HEK293 (cell line): ENCODE measurements at regions not wholly inside any gene's neighbourhood (a gene's known extent, or its start where the extent isn't known, plus 50 kb on each side); places are given as distances from the start of the nearest gene placed in this dataset.

Source experiments
- CTCF ChIA-PET: fragments of 350-600 bp; formaldehyde crosslinking; extraction: SDS; loops from one replicate; lab custom pipeline; 2021; ENCODE audit warnings: antibody characterized with exemption; lab: Yijun Ruan, JAX
- POLR2A ChIA-PET: fragments of 300-600 bp; formaldehyde crosslinking; extraction: SDS; loops from one replicate; lab custom pipeline; 2020; ENCODE audit warnings: antibody characterized with exemption, inconsistent platforms; lab: Yijun Ruan, JAX
- H3K27ac ChIP-seq: fragments of 200-500 bp; sonication (Bioruptor generic); 2 replicates; pipeline ENCODE4 v1.5.1; 2014; ENCODE audit warnings: low read depth, low read length, control low read depth, inconsistent platforms; ENCODE audit errors: extremely low read depth
- H3K36me3 ChIP-seq, 2 experiments: fragments of 200-500 bp in 1 of 2; sonication (Bioruptor generic) in 1 of 2; 1 replicate in 1 of 2; 2 replicates in 1 of 2; pipeline ENCODE4 v1.5.1; 2014 to 2017; ENCODE audit warnings: inconsistent platforms in 2 of 2, low read length in 2 of 2; ENCODE audit not compliant: control insufficient read depth in 2 of 2, insufficient read depth in 1 of 2
- H3K4me1 ChIP-seq: fragments of 200-500 bp; sonication (Bioruptor generic); 2 replicates; pipeline ENCODE4 v1.5.1; 2014; ENCODE audit warnings: mild to moderate bottlenecking, low read length, inconsistent platforms; ENCODE audit not compliant: control insufficient read depth, insufficient read depth
- H3K4me3 ChIP-seq: 2 replicates; pipeline ENCODE4 v1.5.1; 2011; ENCODE audit warnings: low read depth, mild to moderate bottlenecking, control low read depth, low read length, moderate library complexity
- H3K9me3 ChIP-seq: fragments of 200-500 bp; sonication (Bioruptor generic); 2 replicates; pipeline ENCODE4 v1.5.1; 2014; ENCODE audit warnings: low read depth, low read length, inconsistent platforms; ENCODE audit not compliant: control insufficient read depth, insufficient read depth
- AEBP2 ChIP-seq: fragments of 450-650 bp; formaldehyde crosslinking; IDR thresholded peaks from 2 replicates; pipeline ENCODE4 v1.5.1; 2016; ENCODE audit warnings: missing biosample characterization, missing genetic modification characterization, borderline replicate concordance
- BCL11A ChIP-seq: fragments of 450-650 bp; formaldehyde crosslinking; IDR thresholded peaks from 2 replicates; pipeline ENCODE4 v1.5.1; 2016; ENCODE audit warnings: low read depth, missing biosample characterization, missing genetic modification characterization
- ELK4 ChIP-seq: IDR thresholded peaks from 2 replicates; pipeline ENCODE4 v1.6.1; 2011; ENCODE audit warnings: mild to moderate bottlenecking, low read depth, low read length, borderline replicate concordance
- MEIS1 ChIP-seq: sonication (generic); formaldehyde crosslinking; IDR thresholded peaks from 2 replicates; pipeline ENCODE4 v1.8.1; 2022; ENCODE audit warnings: missing genetic modification reagents, mild to moderate bottlenecking, borderline replicate concordance
- PRDM4 ChIP-seq: fragments of 450-650 bp; formaldehyde crosslinking; IDR thresholded peaks from 2 replicates; pipeline ENCODE4 v1.5.1; 2017; ENCODE audit warnings: missing biosample characterization, missing genetic modification characterization
- PRDM6 ChIP-seq: fragments of 450-650 bp; formaldehyde crosslinking; IDR thresholded peaks from 2 replicates; pipeline ENCODE4 v1.5.1; 2017; ENCODE audit warnings: missing biosample characterization, missing genetic modification characterization
- SCRT1 ChIP-seq: fragments of 450-650 bp; formaldehyde crosslinking; IDR thresholded peaks from 2 replicates; pipeline ENCODE4 v1.5.1; 2016; ENCODE audit warnings: missing biosample characterization, missing genetic modification characterization, borderline replicate concordance
- TRIM28 ChIP-seq: IDR thresholded peaks from 2 replicates; pipeline ENCODE4 v1.6.1; 2011; ENCODE audit warnings: low read length, control low read depth, borderline replicate concordance
- ZBTB6 ChIP-seq: fragments of 450-650 bp; formaldehyde crosslinking; IDR thresholded peaks from 2 replicates; pipeline ENCODE4 v1.5.1; 2017; ENCODE audit warnings: missing biosample characterization, missing genetic modification characterization
- ZEB2 ChIP-seq: fragments of 450-650 bp; formaldehyde crosslinking; IDR thresholded peaks from 2 replicates; pipeline ENCODE4 v1.5.1; 2016; ENCODE audit warnings: missing biosample characterization, missing genetic modification characterization
- ZNF18 ChIP-seq: fragments of 450-650 bp; formaldehyde crosslinking; IDR thresholded peaks from 2 replicates; pipeline ENCODE4 v1.5.1; 2016; ENCODE audit warnings: missing biosample characterization, missing genetic modification characterization
- ZNF202 ChIP-seq: fragments of 450-650 bp; formaldehyde crosslinking; IDR thresholded peaks from 2 replicates; pipeline ENCODE4 v1.5.1; 2016; ENCODE audit warnings: missing biosample characterization, missing genetic modification characterization, borderline replicate concordance
- ZNF24 ChIP-seq: fragments of 450-650 bp; formaldehyde crosslinking; IDR thresholded peaks from 2 replicates; pipeline ENCODE4 v1.5.1; 2016; ENCODE audit warnings: missing biosample characterization, missing genetic modification characterization
- ZNF324 ChIP-seq: fragments of 450-650 bp; formaldehyde crosslinking; IDR thresholded peaks from 2 replicates; pipeline ENCODE4 v1.5.1; 2016; ENCODE audit warnings: missing biosample characterization, missing genetic modification characterization
- ZNF449 ChIP-seq: fragments of 450-650 bp; formaldehyde crosslinking; IDR thresholded peaks from 2 replicates; pipeline ENCODE4 v1.5.1; 2017; ENCODE audit warnings: missing biosample characterization, mild to moderate bottlenecking, missing genetic modification characterization, moderate library complexity
- ZNF488 ChIP-seq: fragments of 450-650 bp; formaldehyde crosslinking; IDR thresholded peaks from 2 replicates; pipeline ENCODE4 v1.5.1; 2016; ENCODE audit warnings: missing biosample characterization, missing genetic modification characterization
- ZNF514 ChIP-seq: fragments of 450-650 bp; formaldehyde crosslinking; IDR thresholded peaks from 2 replicates; pipeline ENCODE4 v1.5.1; 2016; ENCODE audit warnings: missing biosample characterization, missing genetic modification characterization
- ZNF629 ChIP-seq: fragments of 450-650 bp; formaldehyde crosslinking; IDR thresholded peaks from 2 replicates; pipeline ENCODE4 v1.5.1; 2017; ENCODE audit warnings: missing biosample characterization, missing genetic modification characterization
- ZNF776 ChIP-seq: fragments of 450-650 bp; formaldehyde crosslinking; IDR thresholded peaks from 2 replicates; pipeline ENCODE4 v1.5.0; 2017; ENCODE audit warnings: missing biosample characterization, missing genetic modification characterization, borderline replicate concordance

- H3K27ac ChIP-seq: no peak overlapping the region
- ChIA-PET CTCF (interaction anchor here (0.5 to 0.9 kb wide), 5 partner anchors 8 to 632 kb away, joined by 3 to 4 read pairs (median 3); no protein-coding TSS in a partner anchor), POLR2A (no interaction called here)
Observed at GRCh38 chr20:24151621-24152294, 163.2 kb upstream of the GGTLC1 start.

GRCh38 chr20:24150406-24150805 is 161.8 kb upstream of the GGTLC1 start:
- H3K27ac ChIP-seq: no peak overlapping the region
- no peak overlapping the region for H3K4me3 ChIP-seq
- ChIA-PET CTCF (interaction anchor here (0.6 to 2.7 kb wide), 5 partner anchors 11 to 658 kb away, joined by 3 to 15 read pairs (median 4); no protein-coding TSS in a partner anchor), POLR2A (no interaction called here)
- H3K9me3 ChIP-seq: no peaks in the 10 kb centered on the region
- TF ChIP-seq ZEB2 (tag by site-specific recombination) (no peak), ZNF488 (tag by site-specific recombination) (no peak), ZNF202 (tag by site-specific recombination) (no peak), ZNF449 (no peak), ZNF324 (tag by site-specific recombination) (no peak), AEBP2 (tag by site-specific recombination) (no peak), PRDM4 (tag by site-specific recombination) (no peak), TRIM28 (no peak), PRDM6 (tag by site-specific recombination) (no peak), ZBTB6 (tag by site-specific recombination) (no peak), ELK4 (no peak), ZNF776 (no peak), ZNF514 (no peak), ZNF24 (tag by site-specific recombination) (no peak), ZNF18 (no peak)
- H3K36me3 ChIP-seq: no peaks in the 10 kb centered on the region
- H3K4me1 ChIP-seq: no peaks in the 10 kb centered on the region

More at GRCh38 chr20:24151621-24152294, 163.2 kb upstream of the GGTLC1 start:
- H3K36me3 ChIP-seq: no peaks in the 10 kb centered on the region
- TF ChIP-seq MEIS1 (CRISPR knock-in tag) (no peak), SCRT1 (tag by site-specific recombination) (no peak), ZNF629 (tag by site-specific recombination) (no peak), BCL11A (tag by site-specific recombination) (no peak)
- no peaks in the 10 kb centered on the region for H3K4me1 ChIP-seq
- no peaks in the 10 kb centered on the region for H3K9me3 ChIP-seq
- no peak overlapping the region for H3K4me3 ChIP-seq
